Panc1 (cell line): ENCODE measurements at regions not wholly inside any gene's neighbourhood (a gene's known extent, or its start where the extent isn't known, plus 50 kb on each side); places are given as distances from the start of the nearest gene placed in this dataset.
"Not testable (repeated sequence)": the region's sequence is repeated elsewhere in the genome, so short reads cannot be mapped to it uniquely, and the experiment has no call there.

Source experiments
- CTCF ChIP-seq: fragments of 450-650 bp; IDR thresholded peaks from 2 replicates; pipeline ENCODE4 v1.5.1; 2017; ENCODE audit warnings: mild to moderate bottlenecking
- POLR2AphosphoS5 ChIP-seq: IDR thresholded peaks from 2 replicates; pipeline ENCODE4 v1.6.1; 2012; ENCODE audit warnings: mild to moderate bottlenecking, low read depth, low read length, moderate library complexity
- REST ChIP-seq, 2 experiments: IDR thresholded peaks; 2 replicates each; pipeline ENCODE4 v1.6.1; 2011 to 2012; ENCODE audit warnings: low read depth in 2 of 2, control low read depth in 1 of 2, low read length in 1 of 2, mild to moderate bottlenecking in 1 of 2, moderate library complexity in 1 of 2; ENCODE audit not compliant: insufficient read depth in 1 of 2
- SIN3A ChIP-seq: IDR thresholded peaks from 2 replicates; pipeline ENCODE4 v1.6.1; 2012; ENCODE audit warnings: low read depth, mild to moderate bottlenecking, low read length, moderate library complexity, borderline replicate concordance; ENCODE audit not compliant: insufficient read depth
- TCF7L2 ChIP-seq: IDR thresholded peaks from 2 replicates; pipeline ENCODE4 v1.6.1; 2011; ENCODE audit warnings: mild to moderate bottlenecking, low read depth, low read length, inconsistent platforms

- TF ChIP-seq CTCF; REST (IDR thresholded peaks at IDR 0.05; ENCODE audit: insufficient read depth in 1 of 2, low read depth in 2 of 2, low read length in 1 of 2); POLR2AphosphoS5; SIN3A; TCF7L2: not testable (repeated sequence)
Measured at GRCh38 chr4:75317641-75318040, 196.6 kb downstream of the RCHY1 start.
